HCT116 (cell line): ENCODE measurements at regions not wholly inside any gene's neighbourhood (a gene's known extent, or its start where the extent isn't known, plus 50 kb on each side); places are given as distances from the start of the nearest gene placed in this dataset.
"Not testable (repeated sequence)": the region's sequence is repeated elsewhere in the genome, so short reads cannot be mapped to it uniquely, and the experiment has no call there.

Source experiments
- CBX3 ChIP-seq: IDR thresholded peaks from 2 replicates; pipeline ENCODE4 v1.6.1; 2012; ENCODE audit warnings: low read depth
- CTCF ChIP-seq, 3 experiments: fragments of 200-600 bp in 1 of 3; sonication (generic) in 1 of 3; IDR thresholded peaks in 2 of 3; conservative IDR thresholded peaks in 1 of 3; 2 replicates each; pipeline ENCODE4 v1.5.1; 2012 to 2017; ENCODE audit warnings: low read depth in 2 of 3, low read length in 2 of 3, antibody characterized with exemption in 1 of 3, borderline replicate concordance in 1 of 3, control low read depth in 1 of 3, mild to moderate bottlenecking in 1 of 3, mixed read lengths in 1 of 3, mixed run types in 1 of 3, moderate library complexity in 1 of 3; ENCODE audit not compliant: insufficient read depth in 1 of 3
- EGR1 ChIP-seq: IDR thresholded peaks from 2 replicates; pipeline ENCODE4 v1.6.1; 2012; ENCODE audit warnings: low read depth
- ELF1 ChIP-seq: IDR thresholded peaks from 2 replicates; pipeline ENCODE4 v1.6.1; 2012; ENCODE audit warnings: low read depth, borderline replicate concordance
- EZH2 ChIP-seq: fragments of 200-600 bp; sonication (generic); IDR thresholded peaks from 2 replicates; pipeline ENCODE4 v1.6.1; 2017; ENCODE audit warnings: antibody characterized with exemption, mixed run types
- EZH2phosphoT487 ChIP-seq: fragments of 200-600 bp; IDR thresholded peaks from 2 replicates; pipeline ENCODE4 v1.6.1; 2018; ENCODE audit warnings: antibody characterized with exemption, borderline replicate concordance
- MAX ChIP-seq: IDR thresholded peaks from 2 replicates; pipeline ENCODE4 v1.6.1; 2012
- POLR2A ChIP-seq: IDR thresholded peaks from 2 replicates; pipeline ENCODE4 v1.7.0; 2011; ENCODE audit warnings: borderline replicate concordance; ENCODE audit not compliant: insufficient read depth, insufficient read length; ENCODE audit errors: extremely low read depth
- POLR2AphosphoS5 ChIP-seq: IDR thresholded peaks from 2 replicates; pipeline ENCODE4 v1.6.1; 2011; ENCODE audit warnings: mild to moderate bottlenecking, low read depth, low read length, moderate library complexity
- REST ChIP-seq: IDR thresholded peaks from 2 replicates; pipeline ENCODE4 v1.6.1; 2012; ENCODE audit warnings: low read depth
- SIN3A ChIP-seq: IDR thresholded peaks from 2 replicates; pipeline ENCODE4 v1.6.1; 2012; ENCODE audit warnings: low read depth
- YY1 ChIP-seq: IDR thresholded peaks from 2 replicates; pipeline ENCODE4 v1.6.1; 2011; ENCODE audit warnings: low read length, low read depth, moderate library complexity, mild to moderate bottlenecking; ENCODE audit not compliant: insufficient replicate concordance; ENCODE audit errors: extremely low read depth
- ZBTB33 ChIP-seq: IDR thresholded peaks from 2 replicates; pipeline ENCODE4 v1.6.1; 2011; ENCODE audit warnings: mild to moderate bottlenecking, low read length, moderate library complexity; ENCODE audit not compliant: insufficient replicate concordance; ENCODE audit errors: extremely low read depth

GRCh38 chr12:89867611-89868010 is 159.0 kb upstream of the ATP2B1 start:
- TF ChIP-seq CTCF (IDR thresholded peaks at IDR 0.05 in 2 of 3, conservative IDR thresholded peaks at IDR 0.05 in 1 of 3; ENCODE audit: borderline replicate concordance in 1 of 3, insufficient read depth in 1 of 3, low read depth in 2 of 3, low read length in 2 of 3); ELF1; POLR2A; REST; EZH2phosphoT487; MAX; EZH2; POLR2AphosphoS5; EGR1; YY1; ZBTB33; CBX3; SIN3A: not testable (repeated sequence)
